Activated T-cell treated with anti-CD3 and anti-CD28 coated beads, Interleukin-2, amount 50 U/mL, for 24 hours (primary cell): ENCODE measurements at regions not wholly inside any gene's neighbourhood (a gene's known extent, or its start where the extent isn't known, plus 50 kb on each side); places are given as distances from the start of the nearest gene placed in this dataset.

Experiments
- DNase-seq: peaks from one replicate; pipeline ENCODE4 v3.0.0-alpha.2; 2020
- H3K27ac Mint-ChIP-seq: 2 replicates; pipeline ENCODE4 v1.8.0; 2020; ENCODE audit warnings: mild to moderate bottlenecking, mixed read lengths
- H3K27me3 Mint-ChIP-seq: 2 replicates; pipeline ENCODE4 v1.8.0; 2020; ENCODE audit warnings: mixed read lengths
- H3K36me3 Mint-ChIP-seq: 2 replicates; pipeline ENCODE4 v1.8.0; 2020; ENCODE audit warnings: low read depth, mixed read lengths
- H3K4me1 Mint-ChIP-seq: 2 replicates; pipeline ENCODE4 v1.8.0; 2020; ENCODE audit warnings: low read depth, mixed read lengths
- H3K4me3 Mint-ChIP-seq: 2 replicates; pipeline ENCODE4 v1.8.0; 2020; ENCODE audit warnings: mild to moderate bottlenecking, moderate library complexity, mixed read lengths
- H3K9me3 Mint-ChIP-seq: 2 replicates; pipeline ENCODE4 v1.8.0; 2020; ENCODE audit warnings: mixed read lengths

- Mint-ChIP-seq H3K4me1 (no peaks in the 10 kb centered on the region), H3K9me3 (no peaks in the 10 kb centered on the region), H3K27me3 (no peaks in the 10 kb centered on the region), H3K4me3 (no peak overlapping the region), H3K27ac (no peak overlapping the region), H3K36me3 (no peaks in the 10 kb centered on the region)
- no peak for DNase-seq
These were observed 77.2 kb upstream of the CALCR start for GRCh38 chr7:93651603-93652159.

DNA sequence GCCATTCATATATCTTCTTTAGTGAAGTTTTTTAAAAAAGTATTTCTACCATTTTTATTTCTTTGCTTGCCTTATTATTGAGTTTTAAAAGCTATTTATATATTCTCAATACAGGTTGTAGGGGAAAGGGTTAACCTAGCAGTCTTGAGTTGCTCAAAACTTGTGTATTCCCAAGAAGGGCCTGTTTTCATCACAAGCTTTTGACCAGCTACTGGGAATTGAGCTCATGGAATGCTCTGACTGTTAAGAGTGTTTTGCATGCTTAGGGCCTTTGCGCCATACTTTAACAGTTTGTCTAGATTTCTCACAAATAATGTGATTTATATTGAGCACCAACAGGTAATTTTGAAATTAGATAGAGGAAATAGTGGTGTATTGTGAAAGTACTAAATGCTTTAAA lies 72.0 kb upstream of the CALCR start:
- no peak overlapping the region for H3K4me3 Mint-ChIP-seq
- no peak for DNase-seq
- no peaks in the 10 kb centered on the region for H3K4me1 Mint-ChIP-seq
- H3K27me3 Mint-ChIP-seq, result no peaks in the 10 kb centered on the region
- H3K9me3 Mint-ChIP-seq, result no peaks in the 10 kb centered on the region
- H3K36me3 Mint-ChIP-seq, result no peaks in the 10 kb centered on the region
- no peak overlapping the region for H3K27ac Mint-ChIP-seq

DNA sequence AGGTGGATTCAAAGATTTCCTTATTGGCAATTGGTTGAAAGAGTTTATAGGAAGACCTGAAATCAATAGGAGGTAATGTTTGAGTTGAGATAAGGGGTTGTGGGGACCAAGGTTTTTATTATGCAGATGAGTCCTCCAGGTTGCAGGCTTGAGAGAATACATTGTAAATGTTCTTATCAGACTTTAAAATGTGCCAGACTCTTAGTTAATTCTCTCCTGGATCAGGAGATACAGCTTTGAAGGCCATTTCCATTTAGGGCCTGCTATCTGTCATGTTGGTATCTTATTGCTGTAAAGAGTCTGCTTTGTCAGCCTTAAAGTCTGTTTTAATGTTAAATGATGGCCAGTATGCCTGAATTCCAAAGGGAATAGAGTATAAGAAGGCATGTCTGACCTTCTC lies 61.8 kb upstream of the CALCR start:
- DNase-seq, result no peak
- Mint-ChIP-seq H3K27ac (no peak overlapping the region), H3K4me3 (no peak overlapping the region), H3K27me3 (no peaks in the 10 kb centered on the region), H3K4me1 (no peaks in the 10 kb centered on the region), H3K36me3 (no peaks in the 10 kb centered on the region), H3K9me3 (no peaks in the 10 kb centered on the region)

- Mint-ChIP-seq H3K4me3 (no peak overlapping the region), H3K4me1 (no peaks in the 10 kb centered on the region), H3K27ac (no peak overlapping the region), H3K9me3 (no peaks in the 10 kb centered on the region), H3K36me3 (no peaks in the 10 kb centered on the region), H3K27me3 (no peaks in the 10 kb centered on the region)
- DNase-seq, result no peak
These were observed 57.8 kb upstream of the CALCR start for GRCh38 chr7:93632371-93632770.

DNA sequence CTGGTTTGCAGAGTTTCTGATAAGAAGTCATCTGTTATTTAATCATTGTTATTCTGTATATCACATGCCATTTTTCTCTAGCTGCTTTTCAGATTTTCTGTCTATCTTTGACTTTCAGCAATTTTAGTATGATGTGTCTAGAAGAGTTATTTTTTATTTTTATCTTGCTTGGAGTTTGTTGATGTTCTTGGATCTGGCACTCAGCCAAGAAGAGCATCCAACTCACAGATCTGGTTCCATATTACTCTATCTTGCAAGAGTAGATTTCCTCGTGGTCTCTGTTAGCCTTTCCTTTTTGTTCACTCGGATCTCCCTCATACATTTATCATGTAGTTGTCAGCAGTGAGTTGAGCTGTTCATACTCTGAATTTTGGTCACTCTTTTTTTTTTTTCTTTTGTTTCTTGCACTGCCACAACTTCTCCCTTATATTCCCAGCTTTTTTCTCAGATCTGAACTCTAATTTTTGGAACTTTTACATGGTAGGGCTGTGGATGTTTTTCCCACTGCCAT lies 54.8 kb upstream of the CALCR start:
- Mint-ChIP-seq H3K4me3 (no peak overlapping the region), H3K36me3 (no peaks in the 10 kb centered on the region), H3K27me3 (no peaks in the 10 kb centered on the region), H3K27ac (no peak overlapping the region), H3K4me1 (no peaks in the 10 kb centered on the region), H3K9me3 (no peaks in the 10 kb centered on the region)
- DNase-seq, result no peak

- H3K9me3 Mint-ChIP-seq, result no peaks in the 10 kb centered on the region
These were observed 52.3 kb upstream of the CALCR start for GRCh38 chr7:93626869-93627268.

More at GRCh38 chr7:93626869-93627268, 52.3 kb upstream of the CALCR start:
- Mint-ChIP-seq H3K27ac (no peak overlapping the region), H3K27me3 (no peaks in the 10 kb centered on the region), H3K4me3 (no peak overlapping the region), H3K4me1 (no peaks in the 10 kb centered on the region), H3K36me3 (no peaks in the 10 kb centered on the region)
- DNase-seq, result no peak
